ENCODE measurements at regions not wholly inside any gene's neighbourhood (a gene's known extent, or its start where the extent isn't known, plus 50 kb on each side); places are given as distances from the start of the nearest gene placed in this dataset.

- TF ChIP-seq CTCF (IDR thresholded peaks at IDR 0.05 in 8 of 11, conservative IDR thresholded peaks at IDR 0.05 in 3 of 11), result no peak
- TF ChIP-seq POLR2AphosphoS5 (IDR thresholded peaks at IDR 0.05), result no peak
Measured at GRCh38 chr10:2476218-2476811, 591.0 kb upstream of the PFKP start.

All from spleen (tissue), 7 donors.